Right lobe of liver (tissue), 6 donors: ENCODE measurements at regions not wholly inside any gene's neighbourhood (a gene's known extent, or its start where the extent isn't known, plus 50 kb on each side); places are given as distances from the start of the nearest gene placed in this dataset.
A peak's percentile ranks its signal among the peaks of the same experiment; 100 is the strongest.

Source experiments
- ATAC-seq, 4 donors: fragments of 200-7000 bp; cut with Tn5 transposase; one replicate each; pipeline ENCODE4 v1.9.1; 2020; ENCODE audit warnings: mild to moderate bottlenecking in 4 of 4, moderate library complexity in 4 of 4
- DNase-seq, 3 donors: peaks; one replicate each; pipeline ENCODE4 v3.0.0-alpha.2; 2020
- H3K27ac ChIP-seq, 3 donors: fragments of 200-600 bp; one replicate each; pipeline ENCODE4 v1.8.0; 2022
- H3K27me3 ChIP-seq, 2 donors: fragments of 200-600 bp; one replicate each; pipeline ENCODE4 v1.8.0; 2022
- H3K36me3 ChIP-seq, 4 donors: fragments of 200-600 bp; sonication (generic) in 1 of 4; one replicate each; pipeline versions ENCODE4 v1.5.1 to v1.8.0; 2017 to 2022; ENCODE audit warnings: control low read depth in 1 of 4
- H3K4me1 ChIP-seq, 4 donors: fragments of 200-600 bp; sonication (generic) in 1 of 4; one replicate each; pipeline versions ENCODE4 v1.5.1 to v1.8.0; 2017 to 2022; ENCODE audit warnings: control low read depth in 1 of 4
- H3K4me3 ChIP-seq, 3 donors: fragments of 200-600 bp; one replicate each; pipeline ENCODE4 v1.8.0; 2022
- H3K9me3 ChIP-seq, 4 donors: fragments of 200-600 bp; sonication (generic) in 1 of 4; one replicate each; pipeline versions ENCODE4 v1.5.1 to v1.8.0; 2017 to 2022; ENCODE audit warnings: control low read depth in 1 of 4
- POLR2A ChIP-seq: fragments of 450-650 bp; IDR thresholded peaks from one replicate; pipeline ENCODE4 v1.6.1; 2017; ENCODE audit warnings: antibody characterized with exemption, mild to moderate bottlenecking
- WGBS: methylation state at CpG from one replicate; pipeline ENCODE4 v1.1.6; 2018; ENCODE audit warnings: low coverage, low lambda C conversion rate; ENCODE audit not compliant: insufficient coverage; ENCODE audit errors: missing lambda C conversion rate; 5-methylcytosine and 5-hydroxymethylcytosine counted together
- intact Hi-C, 2 donors: fragments of 100-400 bp; cut with DNase I; formaldehyde crosslinking; loops; one replicate each; pipeline versions ENCODE4 v1.11.2 to v1.14.1; 2022
- TF ChIP-seq, protein P1 (sequence below), 4 donors: fragments of 200-600 bp in 3 of 4; fragments of 450-650 bp in 1 of 4; IDR thresholded peaks; one replicate each; pipeline versions ENCODE4 v1.5.1 to v1.8.0; 2016 to 2022; ENCODE audit warnings: antibody characterized with exemption in 4 of 4, mild to moderate bottlenecking in 2 of 4
- donor health status: DM: no; HTN: yes; CAD: no.
- donor health status: DM: no; HTN: no; CAD: no.
- donor health status: DM: no; HTN: no; CAD: no.
- donor health status: DM: no; HTN: yes; CAD: no.
- donor health status: DM: no; HTN: yes; CAD: no.

DNA sequence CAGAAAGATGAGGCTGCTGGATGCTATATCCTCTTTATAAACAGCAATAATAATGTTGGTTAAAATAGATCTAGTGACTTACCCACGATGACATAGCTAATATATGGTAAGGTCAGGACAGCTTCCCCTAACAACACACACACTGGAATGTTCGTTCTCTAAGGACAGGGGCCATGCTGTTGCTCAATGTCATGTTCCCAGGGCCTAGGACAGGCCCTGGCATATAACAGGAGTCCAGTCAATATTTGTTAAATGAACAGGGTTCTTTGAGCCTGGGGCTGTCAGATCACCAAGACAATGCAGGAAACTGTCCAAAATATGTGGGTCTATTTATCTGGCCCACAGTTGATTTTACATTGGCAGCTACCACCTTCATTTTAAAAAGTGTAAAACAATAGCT is 207.1 kb upstream of the MEX3C start:
- no peaks in the 10 kb centered on the region for H3K27me3 ChIP-seq

DNA sequence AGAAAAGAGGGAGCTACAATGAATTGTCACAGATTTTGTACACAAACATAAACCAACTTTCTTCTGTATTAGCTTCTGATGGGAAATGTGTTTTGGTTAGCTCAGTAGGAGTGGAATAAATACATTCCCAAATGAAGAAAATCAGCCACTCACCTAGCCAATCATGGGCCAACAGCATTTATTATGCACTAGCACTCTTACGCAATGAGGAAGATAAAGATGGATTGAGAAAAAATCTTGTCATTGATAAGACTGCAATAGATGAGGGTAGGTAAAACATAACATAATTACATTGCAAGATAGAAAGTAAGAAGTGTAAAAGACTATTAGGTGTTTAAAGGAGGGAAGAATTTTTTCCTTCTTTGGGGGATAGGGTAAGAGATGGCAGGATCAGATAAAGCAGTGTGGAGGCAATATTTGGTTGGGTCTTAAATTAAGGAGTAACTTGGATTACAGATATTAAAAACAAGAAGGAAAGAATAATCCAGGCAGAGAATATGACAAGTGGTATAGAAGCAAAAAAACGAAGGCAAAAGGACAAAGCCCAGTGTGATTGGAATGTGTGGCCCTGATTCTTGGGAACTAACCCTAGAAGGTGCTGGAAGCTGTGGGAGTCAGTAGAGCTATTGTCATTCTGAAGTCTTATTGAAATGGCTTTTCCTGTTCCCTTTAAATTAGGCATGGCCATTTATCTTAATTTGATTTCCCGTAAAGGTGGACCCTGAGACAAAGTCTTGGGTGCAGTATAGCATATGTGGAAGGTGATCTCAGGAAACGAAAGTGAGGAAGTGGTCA is 208.4 kb upstream of the MEX3C start:
- 79% methylated on average over 4 of the region's 4 CpGs for WGBS
- intact Hi-C loops: no loop called here
- Histone ChIP-seq H3K9me3 (no peaks in the 10 kb centered on the region), H3K36me3 (no peaks in the 10 kb centered on the region), H3K4me1 (no peaks in the 10 kb centered on the region), H3K27me3 (no peaks in the 10 kb centered on the region), H3K4me3 (no peak overlapping the region), H3K27ac (no peak overlapping the region)
- TF ChIP-seq, protein P1, sequence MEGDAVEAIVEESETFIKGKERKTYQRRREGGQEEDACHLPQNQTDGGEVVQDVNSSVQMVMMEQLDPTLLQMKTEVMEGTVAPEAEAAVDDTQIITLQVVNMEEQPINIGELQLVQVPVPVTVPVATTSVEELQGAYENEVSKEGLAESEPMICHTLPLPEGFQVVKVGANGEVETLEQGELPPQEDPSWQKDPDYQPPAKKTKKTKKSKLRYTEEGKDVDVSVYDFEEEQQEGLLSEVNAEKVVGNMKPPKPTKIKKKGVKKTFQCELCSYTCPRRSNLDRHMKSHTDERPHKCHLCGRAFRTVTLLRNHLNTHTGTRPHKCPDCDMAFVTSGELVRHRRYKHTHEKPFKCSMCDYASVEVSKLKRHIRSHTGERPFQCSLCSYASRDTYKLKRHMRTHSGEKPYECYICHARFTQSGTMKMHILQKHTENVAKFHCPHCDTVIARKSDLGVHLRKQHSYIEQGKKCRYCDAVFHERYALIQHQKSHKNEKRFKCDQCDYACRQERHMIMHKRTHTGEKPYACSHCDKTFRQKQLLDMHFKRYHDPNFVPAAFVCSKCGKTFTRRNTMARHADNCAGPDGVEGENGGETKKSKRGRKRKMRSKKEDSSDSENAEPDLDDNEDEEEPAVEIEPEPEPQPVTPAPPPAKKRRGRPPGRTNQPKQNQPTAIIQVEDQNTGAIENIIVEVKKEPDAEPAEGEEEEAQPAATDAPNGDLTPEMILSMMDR (IDR thresholded peaks at IDR 0.05): no peak
- no peak for TF ChIP-seq POLR2A
- ATAC-seq (no peak), DNase-seq (no peak)

More for the DNA sequence above, 207.1 kb upstream of the MEX3C start:
- Histone ChIP-seq H3K27ac (no peak overlapping the region), H3K9me3 (no peaks in the 10 kb centered on the region), H3K36me3 (no peaks in the 10 kb centered on the region), H3K4me1 (no peaks in the 10 kb centered on the region), H3K4me3 (no peak overlapping the region)
- TF ChIP-seq, protein P1 (IDR thresholded peaks at IDR 0.05): no peak
- no peak for TF ChIP-seq POLR2A
- intact Hi-C loops: no loop called here
- DNase-seq (no peak), ATAC-seq (peak in 1 of 4 donors; percentile 34)
- 40% methylated on average over 2 of the region's 2 CpGs for WGBS

DNA sequence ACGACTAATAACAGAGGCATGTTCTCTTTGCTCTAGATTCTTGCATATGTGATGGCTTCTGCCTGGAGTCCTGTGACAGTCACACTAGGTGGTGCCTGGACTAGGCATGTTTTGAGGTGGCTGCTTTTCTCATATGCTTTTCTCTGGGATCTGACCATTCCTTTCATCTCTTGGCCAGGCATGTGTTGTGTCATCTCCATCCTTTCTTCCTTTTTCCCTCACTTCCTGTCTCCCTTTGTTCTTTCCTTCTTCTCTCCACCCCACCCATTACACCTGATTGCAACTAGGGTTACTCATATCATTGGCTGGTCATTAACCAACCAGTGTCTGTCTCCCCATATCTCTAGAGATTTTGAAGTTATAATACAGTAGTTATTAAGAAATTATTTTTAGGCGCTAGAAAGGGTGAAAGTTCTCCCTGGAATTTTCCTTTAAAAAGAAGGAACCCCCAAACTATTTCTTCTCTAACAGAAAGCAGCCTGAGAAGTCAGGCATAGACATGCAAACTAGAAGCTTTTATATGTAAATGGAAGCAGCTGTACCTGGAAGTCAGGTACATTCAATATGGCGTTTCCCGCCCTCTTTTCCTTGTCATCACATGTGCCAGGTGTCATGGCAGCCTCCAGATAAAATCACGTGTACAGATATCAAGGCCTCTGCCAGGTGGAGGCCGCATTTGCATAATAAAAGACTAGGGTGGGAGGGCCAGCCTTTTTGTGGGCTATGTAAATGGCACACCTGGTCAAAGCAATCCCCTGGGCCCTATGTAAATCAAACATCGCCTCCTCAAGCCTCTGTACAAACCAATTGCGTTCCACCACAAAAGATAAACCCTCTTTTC is 220.4 kb upstream of the MEX3C start:
- no peak overlapping the region for H3K27ac ChIP-seq
- ATAC-seq: no peak
- WGBS: 65% methylated on average over 6 of the region's 8 CpGs
- H3K4me1 ChIP-seq: no peaks in the 10 kb centered on the region
- no peaks in the 10 kb centered on the region for H3K9me3 ChIP-seq
- no peaks in the 10 kb centered on the region for H3K27me3 ChIP-seq
- DNase-seq: no peak
- intact Hi-C loops: no loop called here
- H3K36me3 ChIP-seq: no peaks in the 10 kb centered on the region
- TF ChIP-seq POLR2A: no peak
- TF ChIP-seq, protein P1 (IDR thresholded peaks at IDR 0.05): no peak
- no peak overlapping the region for H3K4me3 ChIP-seq

DNA sequence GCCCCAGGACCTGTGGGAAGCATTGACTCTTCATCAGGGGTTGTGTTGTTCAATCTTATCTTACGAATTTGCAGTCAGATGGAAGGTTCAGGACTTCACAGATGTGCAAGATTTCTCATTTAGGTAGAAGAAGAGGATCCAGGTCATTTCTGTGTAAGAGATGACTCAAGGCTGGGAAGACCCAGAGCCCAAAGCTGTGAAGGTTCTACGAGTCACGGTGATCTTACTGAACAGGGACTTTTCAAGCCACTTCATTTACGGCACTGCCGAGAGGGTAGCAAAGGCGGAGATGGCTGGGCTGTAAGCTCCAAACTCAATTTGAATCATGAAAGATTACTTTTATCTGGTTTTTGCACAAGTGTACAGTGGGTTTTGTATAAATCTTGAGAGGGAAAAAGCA is 228.0 kb upstream of the MEX3C start:
- DNase-seq (no peak), ATAC-seq (no peak)
- TF ChIP-seq, protein P1 (IDR thresholded peaks at IDR 0.05): no peak
- no peak for TF ChIP-seq POLR2A
- intact Hi-C loops: no loop called here
- Histone ChIP-seq H3K9me3 (no peaks in the 10 kb centered on the region), H3K27ac (no peak overlapping the region), H3K27me3 (no peaks in the 10 kb centered on the region), H3K4me1 (no peaks in the 10 kb centered on the region), H3K4me3 (no peak overlapping the region), H3K36me3 (no peaks in the 10 kb centered on the region)
- 67% methylated on average over 5 of the region's 6 CpGs for WGBS
